ENCODE measurements at regions not wholly inside any gene's neighbourhood (a gene's known extent, or its start where the extent isn't known, plus 50 kb on each side); places are given as distances from the start of the nearest gene placed in this dataset.
A peak's percentile ranks its signal among the peaks of the same experiment; 100 is the strongest.
"Not testable (repeated sequence)": the region's sequence is repeated elsewhere in the genome, so short reads cannot be mapped to it uniquely, and the experiment has no call there.

DNA sequence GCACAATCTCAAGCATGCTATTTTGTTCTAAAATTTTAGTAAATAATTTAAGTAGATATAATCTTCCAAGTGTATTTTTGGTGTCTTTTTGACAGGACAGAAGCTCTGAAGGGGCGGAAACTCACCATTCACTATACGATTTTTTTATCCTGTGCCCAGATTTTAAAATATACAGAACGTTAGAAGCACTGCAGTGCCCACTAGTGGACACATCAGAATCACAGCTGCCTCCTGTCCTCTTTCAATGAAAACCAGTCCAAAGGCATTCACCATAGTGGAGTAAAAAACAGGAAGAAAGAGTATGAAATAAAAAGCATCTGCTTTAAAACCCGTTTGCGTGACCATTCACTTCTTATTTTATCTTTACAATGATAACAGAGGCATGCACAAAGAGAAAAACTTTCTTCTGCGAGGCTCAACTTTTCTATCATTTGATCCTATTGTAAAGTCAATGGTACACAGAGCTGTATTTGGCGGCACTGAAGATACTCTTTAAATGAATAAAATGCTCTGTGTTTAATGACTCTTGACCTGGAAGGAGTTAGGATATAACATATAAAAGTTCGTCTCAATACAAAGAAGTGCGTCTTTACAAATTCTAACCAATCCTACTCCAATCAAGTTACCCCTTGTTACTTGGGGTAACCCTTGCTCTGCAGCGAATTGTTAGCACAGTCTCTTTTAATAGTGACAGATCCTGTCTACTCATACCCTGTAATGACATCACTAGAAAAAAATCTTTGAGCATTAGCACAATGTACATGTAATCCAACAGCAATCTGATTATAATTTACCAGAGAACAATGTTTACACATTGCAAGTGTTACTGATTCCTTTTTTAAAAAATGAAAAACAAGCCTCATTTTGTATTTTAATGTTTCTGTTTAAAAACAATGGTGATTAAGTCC lies 339.8 kb upstream of the PSMD7 start:
- TF ChIP-seq, protein P1, sequence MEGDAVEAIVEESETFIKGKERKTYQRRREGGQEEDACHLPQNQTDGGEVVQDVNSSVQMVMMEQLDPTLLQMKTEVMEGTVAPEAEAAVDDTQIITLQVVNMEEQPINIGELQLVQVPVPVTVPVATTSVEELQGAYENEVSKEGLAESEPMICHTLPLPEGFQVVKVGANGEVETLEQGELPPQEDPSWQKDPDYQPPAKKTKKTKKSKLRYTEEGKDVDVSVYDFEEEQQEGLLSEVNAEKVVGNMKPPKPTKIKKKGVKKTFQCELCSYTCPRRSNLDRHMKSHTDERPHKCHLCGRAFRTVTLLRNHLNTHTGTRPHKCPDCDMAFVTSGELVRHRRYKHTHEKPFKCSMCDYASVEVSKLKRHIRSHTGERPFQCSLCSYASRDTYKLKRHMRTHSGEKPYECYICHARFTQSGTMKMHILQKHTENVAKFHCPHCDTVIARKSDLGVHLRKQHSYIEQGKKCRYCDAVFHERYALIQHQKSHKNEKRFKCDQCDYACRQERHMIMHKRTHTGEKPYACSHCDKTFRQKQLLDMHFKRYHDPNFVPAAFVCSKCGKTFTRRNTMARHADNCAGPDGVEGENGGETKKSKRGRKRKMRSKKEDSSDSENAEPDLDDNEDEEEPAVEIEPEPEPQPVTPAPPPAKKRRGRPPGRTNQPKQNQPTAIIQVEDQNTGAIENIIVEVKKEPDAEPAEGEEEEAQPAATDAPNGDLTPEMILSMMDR (IDR thresholded peaks at IDR 0.05; ENCODE audit: extremely low read depth, insufficient read depth, missing control alignments), result peak; percentile 78
- in situ Hi-C loops (cut with MboI; ENCODE audit: low pct_unique_long_range_greater_than_20kb, low sequenced_read_pairs, unreplicated experiment), result no loop called here
- peak; percentile 48 for DNase-seq (ENCODE audit: low spot score)

DNA sequence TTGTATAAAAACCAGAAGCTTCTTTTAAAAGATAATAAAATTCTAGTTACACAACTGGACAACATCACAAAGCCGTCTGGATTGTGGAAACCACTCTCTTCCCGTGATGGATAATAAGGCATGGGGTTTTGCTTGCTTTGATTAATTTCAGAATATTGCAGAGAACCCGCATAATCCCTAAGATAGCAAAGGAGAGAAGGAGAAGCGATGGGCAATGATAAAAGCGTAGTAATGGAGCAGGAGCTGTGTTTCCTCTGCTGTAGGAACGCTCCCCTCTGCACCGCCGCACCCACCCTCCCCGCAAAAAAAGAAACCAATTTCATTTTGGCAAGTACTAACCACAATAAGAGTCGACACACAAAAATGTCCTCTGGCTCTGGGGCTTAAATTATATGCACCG lies 340.9 kb upstream of the PSMD7 start:
- TF ChIP-seq, protein P1 (IDR thresholded peaks at IDR 0.05; ENCODE audit: extremely low read depth, insufficient read depth, missing control alignments), result no peak
- no peak for DNase-seq (ENCODE audit: low spot score)
- in situ Hi-C loops (cut with MboI; ENCODE audit: low pct_unique_long_range_greater_than_20kb, low sequenced_read_pairs, unreplicated experiment), result no loop called here

DNA sequence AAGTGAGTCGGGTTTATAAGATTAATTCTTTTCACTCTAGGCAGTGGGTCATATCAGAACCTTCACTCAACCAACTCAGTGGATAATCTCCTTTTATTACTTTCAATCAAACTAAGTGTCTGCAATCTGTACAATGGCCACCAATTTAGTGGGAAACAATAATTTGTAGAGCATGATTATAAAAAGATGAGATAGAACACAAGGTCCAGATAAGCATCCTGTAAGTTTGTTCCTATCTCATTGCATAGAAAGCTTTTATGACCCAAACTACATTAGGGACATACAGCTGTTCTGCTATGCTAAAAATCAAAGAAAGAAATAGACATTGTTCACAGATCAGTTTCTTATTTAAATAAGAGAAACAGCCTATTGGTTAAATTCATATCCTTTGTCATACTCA lies 341.4 kb upstream of the PSMD7 start:
- in situ Hi-C loops (cut with MboI; ENCODE audit: low pct_unique_long_range_greater_than_20kb, low sequenced_read_pairs, unreplicated experiment), result no loop called here
- no peak for DNase-seq (ENCODE audit: low spot score)
- TF ChIP-seq, protein P1 (IDR thresholded peaks at IDR 0.05; ENCODE audit: extremely low read depth, insufficient read depth, missing control alignments), result no peak

DNA sequence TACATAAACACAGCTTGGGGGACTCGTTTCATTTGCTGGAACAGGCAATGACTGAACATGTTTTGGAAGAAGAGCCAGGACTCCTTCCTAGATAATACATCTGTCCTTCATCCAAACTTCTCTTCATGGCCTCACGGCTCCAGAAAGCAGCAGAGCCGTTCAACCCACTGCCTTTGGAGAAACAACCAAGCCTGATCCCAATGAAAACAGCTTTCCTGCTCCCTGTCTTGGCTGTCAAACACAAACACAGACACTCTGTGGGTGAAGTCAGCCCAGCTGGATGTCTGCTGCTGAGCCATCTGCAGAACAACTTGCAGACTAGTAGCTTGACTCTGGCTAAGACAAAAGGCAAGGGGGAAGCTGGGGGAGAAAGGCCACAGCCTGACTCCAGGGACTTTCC lies 345.1 kb upstream of the PSMD7 start:
- TF ChIP-seq, protein P1 (IDR thresholded peaks at IDR 0.05; ENCODE audit: extremely low read depth, insufficient read depth, missing control alignments), result no peak
- DNase-seq (ENCODE audit: low spot score), result no peak
- in situ Hi-C loops (cut with MboI; ENCODE audit: low pct_unique_long_range_greater_than_20kb, low sequenced_read_pairs, unreplicated experiment), result no loop called here

DNA sequence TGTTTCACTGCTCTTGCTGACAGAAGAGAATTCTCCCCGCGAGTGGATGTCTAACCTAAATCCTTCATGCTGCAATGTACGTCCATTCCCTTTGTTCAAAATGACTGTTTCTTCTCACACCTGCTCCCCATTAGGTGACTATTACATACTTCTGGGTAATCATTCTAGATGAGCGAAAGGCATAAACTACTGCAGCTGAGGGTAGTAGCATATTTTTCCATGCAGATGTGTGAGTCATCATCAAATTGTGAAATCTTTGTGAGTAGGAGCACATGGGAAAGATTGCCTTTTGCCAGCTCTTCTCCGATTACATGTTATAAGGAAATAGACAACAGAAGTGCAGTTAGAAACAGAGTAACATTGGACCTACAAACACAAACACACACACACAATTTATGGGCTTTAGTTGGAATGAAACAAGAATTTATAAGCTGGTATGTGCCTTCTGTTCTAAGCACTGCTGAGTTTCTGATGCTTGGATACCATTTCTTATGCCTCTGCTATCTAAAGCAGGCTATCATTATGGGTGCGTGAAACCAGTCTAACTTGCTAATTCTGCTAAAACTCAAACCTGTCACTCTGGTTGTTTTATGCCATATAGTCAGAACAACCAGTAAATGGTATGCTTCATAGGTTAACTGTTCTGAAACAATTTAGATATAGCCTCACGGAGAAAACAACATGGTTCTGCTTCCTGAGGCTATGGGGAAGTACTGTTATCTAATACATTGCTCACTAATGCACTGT lies 346.9 kb upstream of the PSMD7 start:
- DNase-seq (ENCODE audit: low spot score), result no peak
- TF ChIP-seq, protein P1 (IDR thresholded peaks at IDR 0.05; ENCODE audit: extremely low read depth, insufficient read depth, missing control alignments), result no peak
- in situ Hi-C loops (cut with MboI; ENCODE audit: low pct_unique_long_range_greater_than_20kb, low sequenced_read_pairs, unreplicated experiment), result no loop called here

DNA sequence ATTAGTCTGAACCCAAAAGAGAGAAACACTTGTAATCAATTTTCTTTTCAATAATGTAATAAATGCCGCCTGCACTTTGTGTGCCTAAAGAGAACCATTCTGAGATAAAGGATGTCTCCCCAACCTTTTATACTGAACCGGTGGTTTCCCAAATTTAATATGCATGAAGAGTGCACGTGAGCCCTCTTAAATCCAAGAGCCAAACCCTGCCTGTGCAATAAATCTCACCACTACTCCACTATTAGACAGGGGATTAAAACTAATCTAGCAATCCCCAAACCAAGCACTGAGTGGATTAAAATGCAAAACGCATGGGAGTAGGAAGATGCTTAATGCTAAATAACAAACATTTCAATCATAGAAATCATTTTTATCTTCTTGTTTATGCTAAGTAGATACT lies 351.0 kb upstream of the PSMD7 start:
- TF ChIP-seq, protein P1 (IDR thresholded peaks at IDR 0.05; ENCODE audit: extremely low read depth, insufficient read depth, missing control alignments), result no peak
- no peak for DNase-seq (ENCODE audit: low spot score)
- in situ Hi-C loops (cut with MboI; ENCODE audit: low pct_unique_long_range_greater_than_20kb, low sequenced_read_pairs, unreplicated experiment), result no loop called here

DNA sequence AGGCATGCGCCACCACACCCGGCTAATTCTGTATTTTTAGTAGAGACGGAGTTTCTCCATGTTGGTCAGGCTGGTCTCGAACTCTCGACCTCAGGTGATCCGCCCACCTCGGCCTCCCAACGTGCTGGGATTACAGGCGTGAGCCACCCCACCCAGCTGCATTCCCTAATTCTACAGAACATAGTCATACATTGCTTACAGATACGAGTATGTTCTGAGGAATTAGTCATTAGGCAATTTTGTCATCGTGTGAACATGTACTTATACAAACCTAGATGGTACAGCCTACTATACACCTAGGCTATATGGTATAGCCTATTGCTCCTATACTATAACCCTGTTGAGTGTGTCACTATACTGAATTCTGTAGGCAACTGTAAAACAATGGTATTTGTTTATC lies 353.4 kb upstream of the PSMD7 start:
- DNase-seq (ENCODE audit: low spot score); in situ Hi-C loops (cut with MboI; ENCODE audit: low pct_unique_long_range_greater_than_20kb, low sequenced_read_pairs, unreplicated experiment): not testable (repeated sequence)

DNA sequence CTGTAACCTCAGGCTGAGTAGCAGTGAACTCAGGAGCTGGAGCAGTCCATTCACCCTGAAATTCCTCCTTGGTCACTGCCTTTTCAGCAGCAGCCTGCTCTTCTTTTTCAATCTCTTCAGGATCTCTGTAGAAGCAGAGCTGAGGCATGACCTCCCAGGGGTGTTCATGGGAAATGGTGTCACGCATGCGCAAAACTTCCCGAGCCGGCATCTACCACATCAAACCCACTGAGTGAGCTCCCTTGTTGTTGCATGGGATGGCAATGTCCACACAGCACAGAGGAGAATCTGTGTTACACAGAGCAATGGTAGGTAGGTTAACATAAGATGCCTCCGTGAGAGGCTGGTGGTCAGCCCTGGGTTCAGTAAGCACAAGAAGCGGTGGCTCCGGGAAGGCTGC lies 355.8 kb upstream of the PSMD7 start:
- DNase-seq (ENCODE audit: low spot score); in situ Hi-C loops (cut with MboI; ENCODE audit: low pct_unique_long_range_greater_than_20kb, low sequenced_read_pairs, unreplicated experiment): not testable (repeated sequence)

All from GM13977 (cell line).